NCI-H526 (cell line): ENCODE measurements at regions not wholly inside any gene's neighbourhood (a gene's known extent, or its start where the extent isn't known, plus 50 kb on each side); places are given as distances from the start of the nearest gene placed in this dataset.

Experiments
- DNase-seq, 2 experiments: peaks; one replicate each; lab custom pipeline; 2025; lab: John Stamatoyannopoulos, UW

DNA sequence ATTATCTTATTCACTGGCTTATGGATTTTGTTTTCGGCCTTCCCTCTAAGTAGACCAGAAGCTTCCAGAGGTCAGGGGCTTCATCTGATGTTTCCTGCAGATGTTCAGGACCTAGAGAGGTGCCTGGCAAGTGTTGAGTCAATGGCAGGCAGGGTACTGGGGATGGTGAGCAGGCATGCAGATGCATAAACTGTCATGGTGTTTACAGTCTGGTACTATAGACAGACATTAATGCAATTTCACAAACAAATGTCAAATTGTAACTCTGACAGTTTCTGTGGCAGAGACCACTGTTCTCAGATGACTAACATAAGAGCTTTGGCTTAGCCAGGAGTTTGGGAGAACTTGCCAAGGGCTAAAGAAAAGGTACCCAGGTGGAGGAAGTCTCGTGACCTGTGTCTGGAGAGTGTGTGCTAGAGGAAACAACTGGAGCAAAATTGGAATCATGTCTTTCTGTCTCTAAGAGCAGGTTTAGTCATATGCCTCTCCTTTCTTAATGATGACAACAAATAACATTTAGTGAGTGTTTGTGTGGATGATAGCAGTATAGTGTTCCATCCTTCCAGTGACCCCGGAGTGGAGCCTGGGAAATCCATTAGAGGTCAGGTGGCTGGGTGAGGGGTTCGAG lies 53.7 kb upstream of the TRAK1 start:
- DNase-seq = no peak

DNA sequence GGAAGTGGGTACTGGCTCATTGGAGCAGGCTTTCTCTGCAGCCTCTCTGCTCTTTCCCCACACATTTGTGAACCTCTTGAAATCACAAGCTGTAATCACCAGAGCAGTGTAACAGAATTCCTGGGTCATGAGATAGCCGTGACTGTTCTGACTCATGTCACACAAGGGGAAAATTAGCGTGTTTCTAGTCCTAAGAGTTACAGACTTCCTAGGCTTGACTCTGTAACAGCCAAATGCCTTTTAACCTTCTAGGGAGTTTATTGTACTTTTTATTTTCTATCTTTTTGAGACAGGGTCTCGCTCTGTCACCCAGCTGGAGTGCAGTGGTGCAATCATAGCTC lies 54.7 kb upstream of the TRAK1 start:
- DNase-seq = no peak

DNA sequence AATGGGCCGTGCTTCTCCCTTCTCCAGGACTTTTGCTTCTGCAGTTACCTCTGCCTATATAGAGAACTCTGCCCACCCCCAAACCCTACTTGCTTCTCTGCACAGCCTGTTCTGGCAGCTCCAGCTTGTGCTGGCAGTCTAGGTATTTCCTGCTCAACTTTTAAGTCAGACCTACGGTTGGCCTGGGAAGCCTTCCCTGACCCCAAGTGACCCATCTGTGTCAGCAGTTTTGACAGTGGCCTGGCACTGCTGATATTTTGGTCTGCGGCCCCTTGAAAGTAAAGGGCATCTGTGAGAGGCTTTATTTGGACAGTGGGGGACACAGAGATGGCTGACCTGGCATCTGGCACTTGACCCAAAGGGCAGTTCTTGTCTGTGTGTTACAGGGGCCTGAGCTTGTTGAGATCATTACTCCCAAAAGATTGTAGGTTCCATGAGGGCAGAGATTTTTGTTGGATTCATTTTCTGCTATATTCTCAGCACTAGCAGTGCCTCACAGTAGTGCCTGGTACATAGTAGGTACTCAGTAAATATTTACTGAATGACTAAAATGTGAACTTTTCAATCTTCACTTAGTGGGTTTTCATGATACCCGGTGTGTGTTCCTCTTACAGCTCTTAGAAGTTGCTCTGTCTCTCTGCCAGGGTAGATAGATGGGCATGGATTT lies 55.2 kb upstream of the TRAK1 start:
- no peak for DNase-seq

DNA sequence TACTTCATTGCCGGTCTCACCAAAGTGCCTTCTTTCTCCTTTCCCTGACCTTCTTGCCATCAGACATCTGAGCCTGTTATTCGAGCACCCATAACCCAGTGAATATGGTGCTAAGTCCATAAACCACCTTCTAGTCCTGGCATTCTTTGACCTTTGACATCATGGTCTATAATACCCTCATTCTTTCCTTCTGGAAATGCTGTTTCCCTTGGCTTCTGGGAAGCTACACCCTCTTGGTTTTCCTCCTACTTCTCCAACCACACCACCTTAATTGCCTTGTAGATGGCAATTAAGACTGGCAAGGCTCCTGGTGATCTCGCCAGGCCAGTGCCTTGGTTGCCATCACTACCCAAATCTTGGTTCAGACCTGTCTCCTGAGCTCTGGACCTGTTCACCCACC lies 56.1 kb upstream of the TRAK1 start:
- no peak for DNase-seq

DNA sequence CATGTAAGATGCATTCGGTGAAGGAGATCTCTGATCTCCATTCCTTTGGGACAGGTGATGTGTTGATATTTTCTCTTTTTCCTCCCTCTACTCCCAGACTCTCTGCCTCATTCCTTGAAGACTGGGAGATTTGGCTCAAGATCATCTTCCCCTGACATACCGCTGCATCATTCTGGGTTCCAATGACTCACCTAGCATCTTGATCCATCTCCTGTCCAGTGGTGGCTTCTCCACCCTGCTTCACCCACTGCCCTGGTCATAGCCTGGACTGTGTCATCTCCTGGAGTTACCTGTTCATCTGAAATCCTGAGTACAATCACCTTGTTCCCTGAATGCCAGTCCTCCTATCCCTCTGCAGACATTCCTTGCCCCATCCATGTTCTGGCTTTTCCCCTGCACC lies 57.4 kb upstream of the TRAK1 start:
- no peak for DNase-seq

DNA sequence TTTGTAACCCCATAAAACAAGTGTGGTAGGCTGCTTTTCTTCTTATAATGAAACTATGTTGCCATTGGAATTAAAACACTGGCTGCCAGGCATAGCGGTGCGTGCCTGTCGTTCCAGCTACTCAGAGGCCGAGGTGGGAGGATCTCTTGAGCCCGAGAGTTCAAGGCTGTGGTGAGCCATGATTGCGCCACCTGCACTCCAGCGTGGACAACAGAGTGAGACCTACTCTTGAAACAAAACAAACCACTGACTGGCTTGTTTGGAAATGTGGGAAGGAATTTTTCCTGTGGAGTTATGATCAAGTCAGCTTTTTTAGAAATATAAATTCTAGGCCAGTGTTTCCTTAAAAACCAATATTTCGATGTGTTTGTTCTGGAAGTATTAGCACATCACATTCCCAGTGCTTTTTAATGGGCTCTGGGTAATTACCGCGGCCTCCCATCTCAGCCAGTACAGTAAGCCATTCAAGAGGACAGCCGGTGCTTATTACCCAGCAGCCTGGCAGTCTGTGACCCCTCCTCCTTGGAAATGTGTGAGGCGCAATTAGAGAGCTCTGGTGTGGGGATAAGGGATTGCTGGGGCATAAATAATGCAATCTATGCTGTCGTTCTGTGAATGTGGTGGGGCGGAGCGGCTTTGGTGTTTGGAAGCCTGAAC lies 58.3 kb upstream of the TRAK1 start:
- DNase-seq = peak; percentile 8

DNA sequence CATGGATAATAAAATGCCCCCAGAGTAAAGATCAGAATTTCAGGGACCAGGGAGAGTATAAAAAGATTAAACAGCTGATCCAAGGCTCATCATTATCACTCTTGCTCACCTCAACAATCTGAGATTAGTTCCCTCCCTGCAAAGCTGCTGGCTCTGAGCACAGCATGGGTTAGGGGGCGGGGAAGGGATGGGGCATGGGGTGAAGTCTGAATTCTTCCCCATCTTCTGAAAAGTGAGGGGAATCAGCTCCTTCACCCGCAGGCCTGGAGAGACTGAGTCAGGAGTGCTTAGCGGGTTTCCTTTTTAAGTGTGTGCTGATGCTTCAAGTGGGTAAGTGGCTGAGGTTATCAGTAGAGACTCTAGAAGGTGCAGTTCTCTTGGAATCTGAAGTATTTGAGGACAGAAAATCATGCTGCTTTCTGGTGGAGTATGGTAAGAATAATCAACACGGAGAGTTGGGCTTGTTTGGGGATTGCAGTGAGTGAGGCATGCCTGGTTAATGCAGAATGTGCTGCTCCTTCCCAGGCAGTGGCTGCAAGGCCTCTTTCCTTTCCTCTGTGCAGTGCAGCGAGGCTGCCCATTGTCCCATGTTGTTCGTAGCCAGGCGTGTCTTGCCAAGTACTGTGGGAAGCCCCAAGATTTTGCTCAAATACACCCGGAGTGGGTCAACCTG lies 59.2 kb upstream of the TRAK1 start:
- no peak for DNase-seq

DNA sequence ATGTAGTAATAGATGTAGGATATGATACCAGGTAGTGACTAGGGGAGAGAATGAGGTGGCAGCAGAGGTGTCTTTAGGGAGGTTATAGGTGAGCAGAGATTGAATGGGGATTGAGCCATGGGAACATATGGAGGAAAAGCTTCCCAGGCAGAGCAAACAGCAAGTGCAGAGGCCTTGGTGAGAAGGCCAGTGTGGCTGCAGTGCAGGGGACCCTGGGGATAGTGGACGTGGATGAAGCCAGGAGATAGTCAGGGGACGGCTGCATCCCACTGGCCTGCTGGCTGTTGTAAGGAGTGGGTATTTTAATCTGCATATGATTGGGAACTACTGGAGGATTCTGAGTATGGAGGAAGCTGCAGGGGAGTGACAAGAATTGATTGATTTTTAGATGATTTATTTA lies 62.7 kb upstream of the TRAK1 start:
- DNase-seq = no peak

DNA sequence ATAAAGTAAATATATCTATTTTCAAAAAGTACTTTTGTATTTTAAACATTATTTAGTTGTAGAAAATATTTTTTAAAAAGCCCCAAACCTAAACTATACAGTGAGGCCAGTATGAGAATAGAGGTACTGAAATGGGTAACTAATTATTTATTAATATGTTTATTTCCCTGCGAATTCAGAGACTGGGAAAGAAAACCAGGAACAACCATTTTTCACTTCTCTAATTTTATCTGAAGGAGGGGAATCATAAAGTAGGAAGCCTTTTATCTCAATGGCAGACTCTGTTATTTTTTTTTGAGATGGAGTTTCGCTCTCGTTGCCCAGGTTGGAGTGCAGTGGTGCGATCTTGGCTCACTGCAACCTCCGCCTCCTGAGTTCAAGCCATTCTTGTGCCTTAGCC lies 63.6 kb upstream of the TRAK1 start:
- DNase-seq = no peak

DNA sequence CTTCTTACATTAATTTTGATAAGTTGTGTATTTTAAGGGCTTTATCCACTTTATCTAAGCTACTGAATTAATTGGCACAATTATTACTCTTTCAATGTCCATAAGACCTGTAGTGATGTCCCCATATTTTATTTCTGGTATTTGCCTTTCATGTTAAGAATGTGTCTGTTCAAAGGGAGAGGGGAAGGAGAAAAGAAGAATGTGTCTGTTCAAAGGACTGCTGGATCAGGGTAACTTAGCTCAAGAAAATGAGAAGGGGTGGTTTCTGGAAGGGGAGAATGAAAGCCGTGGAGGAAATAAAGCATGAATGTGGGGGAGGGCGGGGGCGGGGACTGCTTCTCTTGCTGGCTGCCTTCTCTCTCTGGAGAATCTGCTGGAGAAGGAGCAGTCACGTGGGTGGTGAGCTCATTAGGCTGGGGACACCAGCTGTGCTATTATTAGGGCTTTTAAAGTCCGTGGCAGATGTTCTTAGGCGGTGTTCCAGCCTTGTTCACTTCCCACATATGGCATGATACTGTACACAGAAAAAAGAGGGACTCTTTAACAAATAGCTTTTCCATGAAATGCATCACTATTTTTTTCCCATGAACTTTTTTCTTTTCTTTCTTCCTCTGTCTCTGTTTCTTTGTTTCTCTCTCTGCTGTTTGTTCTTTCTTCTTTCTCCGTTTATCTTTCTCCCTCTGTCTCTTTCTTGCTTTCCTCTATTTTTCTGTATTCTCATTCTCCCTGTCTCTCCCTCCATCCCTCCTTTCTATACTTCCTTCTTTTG lies 63.7 kb upstream of the ULK4 start:
- peak in 1 of 2 experiments; percentile 29 for DNase-seq

DNA sequence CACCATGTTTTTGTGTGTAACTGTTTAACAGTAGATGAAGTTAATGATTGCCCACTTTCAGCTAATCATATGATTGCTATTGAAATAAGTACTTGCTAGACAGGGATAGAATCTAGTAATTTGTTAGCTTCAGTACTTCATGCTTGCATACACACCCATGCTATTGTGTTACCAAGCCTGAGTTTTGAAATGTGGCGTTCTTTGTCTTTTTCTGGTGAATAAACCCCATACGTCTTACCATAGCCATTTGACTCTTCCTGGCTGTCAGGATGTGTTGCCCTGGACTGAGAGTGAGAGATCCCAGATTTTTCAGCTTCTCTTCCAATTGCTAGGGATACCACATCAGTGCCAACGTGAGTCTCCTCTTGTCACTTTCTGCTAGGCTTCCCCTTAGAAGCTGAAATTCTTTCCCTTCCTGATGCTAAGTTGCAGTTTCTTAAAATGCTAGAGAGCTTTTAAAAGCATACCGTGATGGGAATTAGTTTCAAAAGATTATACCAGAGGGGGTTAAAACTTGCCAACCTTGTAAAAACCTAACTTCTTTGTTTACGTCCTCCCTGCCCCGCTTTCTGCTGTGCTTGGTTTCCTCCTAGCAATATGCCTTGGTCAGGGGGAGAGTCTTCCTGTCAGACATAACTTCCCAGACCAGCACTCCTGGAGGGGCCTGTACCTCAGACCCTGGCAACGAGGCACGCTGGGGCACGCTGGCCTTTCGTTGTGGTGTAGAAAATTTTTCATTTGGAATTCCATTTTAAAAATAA lies 62.9 kb upstream of the ULK4 start:
- no peak for DNase-seq

DNA sequence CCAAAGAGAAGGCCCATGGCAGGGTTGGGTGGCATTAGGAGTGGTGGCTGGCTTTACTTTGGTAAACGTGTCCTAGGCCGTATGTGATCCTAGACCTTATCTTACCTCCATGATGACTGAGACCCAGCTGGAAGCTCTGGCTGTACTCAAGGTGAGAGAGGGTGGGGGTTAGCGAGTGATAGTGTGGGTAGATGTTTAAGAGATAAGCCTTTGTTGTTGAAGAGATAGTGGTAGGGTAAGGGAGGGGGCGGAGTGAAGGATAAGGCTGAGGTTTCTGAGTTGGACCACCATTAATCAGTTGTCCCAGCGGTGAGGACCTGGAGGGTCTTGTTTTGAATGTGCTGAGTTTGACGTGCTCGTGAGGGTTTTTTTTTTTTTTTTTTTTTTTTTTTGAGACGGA lies 61.5 kb upstream of the ULK4 start:
- DNase-seq = no peak

DNA sequence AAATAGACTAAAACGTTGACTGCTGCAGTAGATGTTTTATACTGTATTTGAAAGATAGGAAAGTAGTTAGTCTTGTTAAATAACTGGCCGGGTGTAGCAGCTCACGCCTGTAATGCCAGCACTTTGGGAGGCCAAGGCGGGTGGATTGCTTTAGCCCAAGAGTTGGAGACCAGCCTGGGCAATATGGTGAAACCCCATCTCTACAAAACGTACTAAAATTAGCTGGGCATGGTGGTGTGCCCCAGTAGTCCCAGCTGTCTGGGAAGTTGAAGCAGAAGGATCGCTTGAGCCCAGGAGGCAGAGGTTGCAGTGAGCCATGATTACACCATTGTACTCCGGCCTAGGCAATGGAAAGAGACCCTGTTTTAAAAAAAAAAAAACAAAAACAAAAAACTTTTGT lies 60.5 kb upstream of the ULK4 start:
- DNase-seq = no peak

DNA sequence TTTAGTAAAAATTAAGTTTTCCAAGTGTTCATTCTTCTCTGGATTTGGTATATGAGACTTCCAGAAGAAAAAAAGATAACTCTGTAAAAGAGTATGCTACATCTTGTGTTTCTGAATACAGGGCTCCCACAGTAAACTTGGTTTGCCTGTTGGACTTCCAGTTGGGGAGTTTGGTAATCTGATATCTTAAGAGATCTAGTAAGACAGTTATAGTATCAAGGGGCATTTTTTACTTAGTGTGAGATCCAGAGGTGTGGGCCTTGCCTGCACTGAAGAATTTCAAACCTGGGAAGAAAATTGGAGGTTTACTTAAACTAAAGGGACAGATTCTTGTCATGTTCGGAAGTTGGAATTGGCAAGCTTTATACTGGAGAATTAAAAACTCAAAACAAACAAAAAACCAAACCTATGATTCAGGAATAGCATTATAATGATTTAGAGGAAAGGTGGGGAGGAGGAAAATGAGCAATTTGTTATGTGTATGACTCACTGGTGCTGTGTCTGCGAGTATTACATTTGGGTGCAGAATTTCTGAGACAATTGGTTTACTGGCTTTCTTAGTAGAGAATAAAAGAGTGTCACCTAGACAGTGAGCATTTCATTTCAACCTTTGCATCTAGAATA lies 58.9 kb upstream of the ULK4 start:
- DNase-seq = no peak

DNA sequence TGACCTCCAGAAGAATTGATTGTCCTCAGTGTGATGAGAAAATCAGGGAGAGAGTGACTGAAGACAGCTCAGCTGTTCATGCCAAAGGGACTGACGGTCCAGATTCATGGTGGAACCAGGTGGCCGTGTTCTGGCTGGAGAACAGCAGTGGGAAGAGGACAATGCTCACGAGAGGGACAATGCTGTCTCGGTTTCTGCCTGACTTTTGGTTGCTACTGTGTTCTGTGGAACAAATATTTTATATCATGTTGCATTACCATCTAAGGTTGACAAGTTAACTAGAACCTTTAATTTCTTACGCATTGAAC lies 58.0 kb upstream of the ULK4 start:
- no peak for DNase-seq

DNA sequence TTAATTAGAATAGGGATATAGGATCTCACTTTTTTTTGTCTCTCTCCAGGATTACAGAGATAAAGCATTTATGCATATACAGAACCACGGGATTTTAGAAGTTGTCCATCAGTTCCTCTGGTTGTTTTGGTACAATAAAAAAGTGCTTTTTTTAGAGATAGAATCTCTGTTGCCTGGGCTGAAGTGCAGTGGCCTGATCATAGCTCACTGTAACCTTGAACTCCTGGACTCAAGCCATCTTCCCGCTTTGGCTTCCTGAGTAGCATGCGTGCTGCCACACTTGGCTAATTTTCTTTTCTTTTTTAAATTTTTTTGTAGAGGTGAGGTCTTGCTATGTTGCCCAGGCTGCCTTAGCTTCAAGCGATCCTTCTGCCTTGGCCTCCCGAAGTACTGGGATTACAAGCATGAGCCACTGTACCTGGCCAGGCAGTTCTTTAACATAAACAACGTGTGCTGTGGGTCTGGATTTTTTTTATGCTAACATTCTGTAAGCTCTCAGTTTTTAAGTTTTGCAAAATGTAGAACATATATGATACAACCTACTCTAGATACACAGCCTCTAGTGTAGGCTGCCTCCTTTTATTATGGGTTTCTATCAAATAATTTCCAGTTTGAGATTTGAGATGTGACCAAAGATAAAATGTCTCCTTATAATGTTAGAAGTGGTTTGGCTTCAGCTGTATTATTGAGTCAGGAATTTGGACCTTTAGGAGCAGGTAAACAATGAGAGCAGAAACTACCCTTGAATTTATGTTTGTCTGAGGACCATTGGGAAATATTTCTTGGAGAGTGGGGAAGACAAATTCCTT lies 57.4 kb upstream of the ULK4 start:
- DNase-seq = no peak

DNA sequence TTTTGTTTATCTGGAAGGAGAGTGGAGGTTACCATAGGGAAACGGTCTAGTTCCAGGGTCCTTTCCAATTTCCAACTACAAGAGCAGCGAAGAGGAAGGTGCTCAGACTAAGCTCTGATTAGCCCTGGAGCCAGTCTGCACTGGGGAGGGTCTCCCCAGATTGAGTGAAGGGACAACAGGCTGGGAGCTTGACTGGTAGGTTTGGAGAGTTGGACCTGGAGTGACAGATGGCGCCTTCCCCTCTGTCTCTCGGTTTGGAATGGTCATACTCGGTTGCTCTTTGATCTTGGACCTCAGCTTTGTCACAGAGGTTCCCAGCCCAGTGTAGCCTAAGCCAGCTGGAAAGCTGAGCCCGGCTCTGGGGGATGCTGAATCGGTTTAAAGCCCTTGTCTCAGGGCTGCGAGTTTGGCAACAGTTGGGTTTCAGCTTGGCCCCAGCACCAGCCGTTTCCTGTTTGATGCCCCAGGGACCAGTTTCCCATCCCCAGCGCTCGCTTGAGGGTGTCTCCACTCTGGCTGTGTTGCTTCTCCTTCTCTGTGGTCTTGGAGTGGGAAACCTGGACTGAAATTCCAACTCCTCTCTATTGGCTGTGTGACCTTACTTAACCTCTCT lies 53.1 kb upstream of the ULK4 start:
- DNase-seq = peak in 1 of 2 experiments; percentile 57

DNA sequence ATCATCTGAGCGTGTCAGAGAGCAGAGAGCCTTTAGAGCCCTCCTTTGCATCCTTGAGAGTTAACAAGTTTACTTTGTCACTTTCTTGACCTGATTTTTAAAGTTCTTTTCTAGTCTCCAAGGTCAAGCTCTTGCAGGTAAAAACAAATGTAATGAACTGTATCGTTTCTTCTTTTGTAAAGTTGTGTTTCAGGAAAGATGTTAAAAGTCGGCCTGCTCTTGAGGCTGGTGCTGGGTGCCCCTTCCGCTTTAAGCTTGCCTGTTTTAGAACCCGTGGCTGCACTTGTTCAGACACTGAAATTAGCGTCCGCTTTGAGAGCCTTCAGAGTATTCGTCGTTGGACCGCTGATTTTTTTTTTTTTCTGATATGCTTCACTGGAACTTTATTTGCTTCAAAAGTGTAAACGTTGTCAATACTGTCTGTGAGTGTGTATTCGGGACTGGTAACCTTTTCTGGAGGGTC lies 52.6 kb upstream of the ULK4 start:
- peak in 1 of 2 experiments; percentile 31 for DNase-seq

DNA sequence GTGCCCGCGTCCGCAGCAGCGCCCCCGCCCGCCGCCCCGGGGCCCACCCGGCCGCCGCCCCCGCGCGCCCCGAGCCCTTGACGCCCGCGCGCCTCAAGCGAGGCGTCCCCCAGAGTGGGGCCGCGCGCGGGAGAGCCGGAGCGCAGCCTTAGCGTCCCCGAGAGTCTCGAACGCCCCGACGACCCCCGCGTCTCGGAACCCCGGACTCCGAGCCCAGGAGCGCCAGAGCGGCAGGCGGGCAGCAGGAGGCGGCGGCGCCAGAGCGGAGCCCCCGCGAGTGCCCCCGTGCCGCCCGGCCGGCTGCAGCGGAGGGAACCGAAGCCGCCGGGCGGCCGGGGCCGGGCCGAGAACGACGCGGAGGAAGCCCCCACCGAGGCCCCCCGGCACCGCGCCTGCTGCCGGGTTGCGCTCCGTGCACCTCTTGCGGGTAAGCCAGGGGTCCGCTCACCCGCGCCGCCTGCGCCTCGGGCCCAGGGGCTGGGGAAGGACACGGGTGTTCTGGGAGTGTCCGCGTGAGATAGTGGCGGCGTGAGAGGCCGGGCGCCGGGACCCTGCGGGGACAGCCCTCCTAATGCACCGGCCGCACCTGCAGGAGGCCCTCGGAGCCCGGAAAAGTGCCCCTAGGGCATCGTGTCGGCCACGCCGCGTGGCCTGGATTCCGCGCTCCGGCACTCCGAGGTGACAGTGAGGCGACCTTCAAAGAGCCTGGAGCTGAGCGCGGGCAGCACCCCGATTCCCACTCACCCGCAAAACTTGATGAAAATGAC lies 52.0 kb upstream of the ULK4 start:
- DNase-seq = peak in 1 of 2 experiments; percentile 65
